Muscle layer of colon (tissue), 2 donors: ENCODE measurements at regions not wholly inside any gene's neighbourhood (a gene's known extent, or its start where the extent isn't known, plus 50 kb on each side); places are given as distances from the start of the nearest gene placed in this dataset.
"Not testable (repeated sequence)": the region's sequence is repeated elsewhere in the genome, so short reads cannot be mapped to it uniquely, and the experiment has no call there.

Source experiments
- H3K27ac ChIP-seq: one replicate; pipeline ENCODE4 v1.7.0; 2013; ENCODE audit warnings: low read depth, mild to moderate bottlenecking, low read length, moderate library complexity
- H3K27me3 ChIP-seq, 2 donors: one replicate each; pipeline ENCODE4 v1.7.0; 2013; ENCODE audit warnings: low read length in 2 of 2, mild to moderate bottlenecking in 2 of 2; ENCODE audit not compliant: insufficient read depth in 2 of 2, control insufficient read depth in 1 of 2
- H3K36me3 ChIP-seq: one replicate; pipeline ENCODE4 v1.7.0; 2013; ENCODE audit warnings: mild to moderate bottlenecking, low read length; ENCODE audit not compliant: insufficient read depth
- H3K4me1 ChIP-seq: one replicate; pipeline ENCODE4 v1.7.0; 2013; ENCODE audit warnings: mild to moderate bottlenecking, low read length; ENCODE audit not compliant: insufficient read depth
- H3K4me3 ChIP-seq, 2 donors: one replicate each; pipeline ENCODE4 v1.7.0; 2013; ENCODE audit warnings: low read length in 2 of 2, low read depth in 1 of 2, mild to moderate bottlenecking in 1 of 2, moderate library complexity in 1 of 2
- H3K9ac ChIP-seq: one replicate; pipeline ENCODE4 v1.7.0; 2013; ENCODE audit warnings: low read length
- H3K9me3 ChIP-seq: one replicate; pipeline ENCODE4 v1.7.0; 2013; ENCODE audit warnings: mild to moderate bottlenecking, low read length
- donor health status: abdominal sarcoma.
- donor health status: Adenocarcinoma of cecum.

DNA sequence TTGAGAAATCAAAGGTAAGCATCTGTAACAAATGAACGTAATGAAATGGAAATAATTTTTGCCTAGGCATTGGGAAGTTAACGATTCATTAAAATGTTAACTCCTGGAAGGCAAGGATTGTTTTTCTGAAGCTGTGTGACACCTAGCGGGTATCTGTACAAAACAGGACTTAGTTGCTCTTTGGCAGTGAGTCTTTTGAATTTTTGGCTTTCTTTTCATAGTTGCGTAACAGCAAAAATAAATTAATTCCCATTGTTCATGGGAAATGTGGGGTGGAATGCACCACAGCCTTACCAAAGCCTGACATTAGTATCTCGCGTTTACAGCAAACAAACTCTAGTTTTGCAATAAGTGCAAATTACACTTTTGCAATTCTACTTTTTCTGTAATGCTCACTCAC is 92.7 kb upstream of the DTNBP1 start:
- H3K4me3 ChIP-seq: no peak overlapping the region
- H3K27me3 ChIP-seq: no peaks in the 10 kb centered on the region
- no peak overlapping the region for H3K27ac ChIP-seq
- H3K4me1 ChIP-seq: no peaks in the 10 kb centered on the region
- H3K9me3 ChIP-seq: no peaks in the 10 kb centered on the region
- H3K36me3 ChIP-seq: no peaks in the 10 kb centered on the region
- no peak overlapping the region for H3K9ac ChIP-seq

DNA sequence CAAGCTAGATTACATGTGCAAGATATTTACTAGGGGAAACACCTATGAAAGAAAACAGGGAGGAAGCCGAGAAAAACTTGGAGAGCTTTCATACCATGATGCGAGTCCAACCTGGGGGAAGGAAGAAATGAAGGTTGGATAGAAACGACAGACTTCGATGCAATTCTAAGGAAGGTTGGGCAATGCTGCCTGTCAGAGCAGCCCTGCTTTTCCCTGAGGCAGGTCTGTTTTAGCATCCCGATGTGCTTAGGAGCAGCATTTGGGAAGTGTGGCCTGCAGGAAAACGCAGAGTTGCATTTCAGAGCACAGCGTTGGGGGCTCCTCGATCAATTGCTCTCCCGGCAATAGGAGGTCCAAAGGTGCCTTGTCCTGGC is 91.9 kb upstream of the DTNBP1 start:
- Histone ChIP-seq H3K4me3 (no peak overlapping the region), H3K27ac (no peak overlapping the region), H3K4me1 (no peaks in the 10 kb centered on the region), H3K9ac (no peak overlapping the region), H3K36me3 (no peaks in the 10 kb centered on the region), H3K27me3 (no peaks in the 10 kb centered on the region), H3K9me3 (no peaks in the 10 kb centered on the region)

DNA sequence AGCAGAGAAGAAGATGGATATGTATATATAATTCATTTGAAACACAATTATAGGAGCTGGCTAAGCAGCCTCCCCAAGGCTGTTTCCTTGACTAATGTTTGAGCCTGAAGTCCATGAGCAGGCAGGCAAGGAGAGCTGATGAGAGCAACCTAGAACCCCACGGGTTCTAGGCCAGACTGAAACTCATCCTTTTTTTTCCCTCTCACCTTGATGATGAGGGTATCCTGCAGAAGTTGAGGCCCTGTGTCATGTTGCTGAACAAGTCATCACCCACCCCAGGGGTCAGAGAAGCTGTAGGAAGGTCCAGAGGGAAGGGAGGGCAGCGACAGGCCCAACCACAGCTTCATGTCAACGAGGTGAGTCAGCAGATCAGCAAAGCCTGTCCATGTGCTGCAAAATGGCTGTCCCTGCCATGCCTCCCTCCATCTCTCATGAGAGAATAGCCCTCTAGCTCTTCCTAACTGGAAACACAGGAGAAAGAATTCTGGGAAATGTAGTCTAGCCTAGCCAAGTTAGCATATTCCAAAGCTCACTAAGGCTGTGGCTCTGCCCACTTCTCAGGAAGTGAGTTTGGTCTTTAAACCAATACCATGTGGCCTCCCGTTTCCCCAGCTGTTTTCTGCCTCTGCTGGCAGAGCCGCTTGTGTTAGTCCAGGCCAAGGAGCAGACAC is 91.3 kb upstream of the DTNBP1 start:
- no peak overlapping the region for H3K4me3 ChIP-seq
- no peak overlapping the region for H3K27ac ChIP-seq
- H3K27me3 ChIP-seq: no peaks in the 10 kb centered on the region
- no peak overlapping the region for H3K9ac ChIP-seq
- no peaks in the 10 kb centered on the region for H3K4me1 ChIP-seq
- no peaks in the 10 kb centered on the region for H3K9me3 ChIP-seq
- H3K36me3 ChIP-seq: no peaks in the 10 kb centered on the region

DNA sequence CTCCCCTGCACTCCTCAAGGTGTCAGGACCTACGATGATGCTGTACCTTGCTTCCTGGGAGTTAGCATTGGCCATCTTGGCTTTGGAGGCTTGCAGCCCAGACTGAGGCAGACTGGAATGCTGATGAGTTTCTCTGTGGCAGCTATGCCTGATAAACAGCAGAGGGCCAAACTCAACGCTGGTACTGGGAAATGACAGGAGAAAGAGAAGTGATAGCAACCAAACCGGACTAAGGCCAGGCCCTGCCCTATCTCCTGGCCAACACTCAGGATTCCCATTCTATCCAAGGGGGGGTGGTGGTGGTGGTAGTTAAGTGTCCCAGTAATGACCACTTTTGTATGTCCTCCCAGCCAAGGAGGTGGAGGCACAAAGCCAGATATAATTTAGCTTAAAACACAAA is 90.0 kb upstream of the DTNBP1 start:
- H3K36me3 ChIP-seq: no peaks in the 10 kb centered on the region
- H3K9ac ChIP-seq: no peak overlapping the region
- no peak overlapping the region for H3K27ac ChIP-seq
- H3K4me3 ChIP-seq: no peak overlapping the region
- no peaks in the 10 kb centered on the region for H3K4me1 ChIP-seq
- H3K27me3 ChIP-seq: no peaks in the 10 kb centered on the region
- no peaks in the 10 kb centered on the region for H3K9me3 ChIP-seq

DNA sequence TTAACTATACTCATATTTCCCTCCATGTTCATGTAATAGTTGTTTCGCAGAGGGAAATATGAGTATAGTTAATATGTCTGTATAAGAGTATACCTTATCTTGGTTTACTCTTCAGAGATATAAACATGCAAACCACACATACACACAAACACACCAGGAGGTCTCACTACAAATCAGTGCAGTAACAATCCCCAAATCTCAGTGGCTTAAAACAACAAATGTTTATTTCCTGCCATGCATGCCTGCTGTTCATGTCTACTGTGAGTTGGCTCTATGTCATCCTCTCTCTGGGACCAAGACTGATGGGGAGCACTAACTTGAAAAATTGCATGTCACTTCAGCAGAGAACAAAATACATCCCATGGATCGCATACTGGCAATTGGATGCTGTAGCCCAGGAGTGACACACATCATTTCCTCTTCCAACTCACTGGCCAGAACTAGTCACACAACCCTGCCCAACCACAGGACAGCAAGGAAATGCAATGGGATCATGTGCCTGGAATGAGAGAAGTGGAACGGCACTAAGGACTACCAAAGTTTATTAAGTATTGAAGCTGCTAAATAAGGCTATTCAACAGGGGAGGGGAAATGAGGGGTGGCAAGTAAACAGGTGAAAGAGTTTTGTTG is 89.0 kb upstream of the DTNBP1 start:
- Histone ChIP-seq H3K4me1 (no peaks in the 10 kb centered on the region), H3K27me3 (no peaks in the 10 kb centered on the region), H3K9ac (no peak overlapping the region), H3K36me3 (no peaks in the 10 kb centered on the region), H3K4me3 (no peak overlapping the region), H3K27ac (no peak overlapping the region), H3K9me3 (no peaks in the 10 kb centered on the region)

DNA sequence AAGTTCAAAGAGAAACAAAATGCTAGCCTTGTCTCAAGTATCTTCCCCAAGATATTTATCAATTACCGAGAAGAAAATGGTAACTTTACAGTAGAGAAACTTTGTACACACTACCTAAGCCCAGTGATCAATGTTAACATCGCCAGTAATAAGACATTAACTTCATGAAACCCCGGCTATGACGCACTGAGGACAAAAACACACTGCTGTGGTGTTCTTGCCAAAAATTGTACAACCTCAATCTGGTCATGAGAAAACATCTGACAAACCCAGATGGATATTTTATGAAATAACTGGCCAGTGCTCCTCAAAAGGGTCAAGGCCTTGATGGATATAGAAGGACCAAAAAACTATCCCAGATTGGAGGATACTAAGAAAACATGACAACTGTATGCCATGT is 85.5 kb upstream of the DTNBP1 start:
- Histone ChIP-seq H3K9ac (no peak overlapping the region), H3K27me3 (no peaks in the 10 kb centered on the region), H3K4me1 (no peaks in the 10 kb centered on the region), H3K9me3 (no peaks in the 10 kb centered on the region), H3K4me3 (no peak overlapping the region), H3K27ac (no peak overlapping the region), H3K36me3 (no peaks in the 10 kb centered on the region)

DNA sequence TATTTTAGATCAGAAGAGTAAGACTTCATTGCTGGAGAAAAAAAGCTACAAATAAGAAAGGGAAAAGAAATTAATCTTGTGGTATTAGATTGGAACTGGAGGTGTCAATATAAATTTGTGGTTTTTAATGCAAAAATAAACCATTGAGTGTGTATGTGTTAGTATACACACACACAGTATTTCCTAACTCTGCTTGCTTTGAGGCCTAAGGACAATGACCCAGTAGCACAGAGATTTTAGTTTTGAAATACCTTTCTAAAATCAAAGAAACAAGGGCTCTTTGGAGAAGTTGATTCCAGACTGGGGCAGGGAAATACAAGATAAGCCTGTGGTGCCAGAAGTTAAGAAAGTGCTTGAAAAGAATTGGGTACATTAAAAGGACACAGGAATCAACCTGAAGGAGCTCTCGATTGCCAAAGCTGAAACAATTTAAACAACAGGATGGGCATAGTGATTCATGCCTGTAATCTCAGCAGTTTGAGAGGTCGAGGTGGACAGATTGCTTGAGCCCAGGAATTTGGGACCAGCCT is 84.6 kb upstream of the DTNBP1 start:
- H3K9me3 ChIP-seq: no peaks in the 10 kb centered on the region
- no peaks in the 10 kb centered on the region for H3K4me1 ChIP-seq
- no peak overlapping the region for H3K9ac ChIP-seq
- H3K27me3 ChIP-seq: no peaks in the 10 kb centered on the region
- no peak overlapping the region for H3K4me3 ChIP-seq
- H3K36me3 ChIP-seq: no peaks in the 10 kb centered on the region
- H3K27ac ChIP-seq: no peak overlapping the region

DNA sequence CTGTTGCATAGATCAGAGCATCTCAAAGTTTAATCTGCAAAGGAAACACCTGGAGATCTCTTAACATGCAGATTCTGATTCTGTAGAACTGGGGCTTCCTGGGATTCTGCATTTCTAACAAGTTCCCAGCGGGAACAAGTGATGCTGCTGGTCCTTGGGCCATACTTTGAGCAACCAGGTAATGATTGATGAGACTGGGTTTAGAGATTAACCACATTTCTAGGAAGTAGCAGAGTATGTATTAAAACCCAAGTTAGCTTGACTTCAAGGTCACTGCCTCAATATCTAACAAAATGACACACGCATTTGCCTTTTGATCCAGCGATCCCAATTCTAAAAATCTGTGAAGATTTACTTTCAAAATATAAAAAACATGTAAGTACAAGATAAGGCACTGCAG is 83.0 kb upstream of the DTNBP1 start:
- Histone ChIP-seq H3K9me3 (no peaks in the 10 kb centered on the region), H3K9ac (no peak overlapping the region), H3K27me3 (no peaks in the 10 kb centered on the region), H3K4me1 (no peaks in the 10 kb centered on the region), H3K4me3 (no peak overlapping the region), H3K36me3 (no peaks in the 10 kb centered on the region), H3K27ac (no peak overlapping the region)

DNA sequence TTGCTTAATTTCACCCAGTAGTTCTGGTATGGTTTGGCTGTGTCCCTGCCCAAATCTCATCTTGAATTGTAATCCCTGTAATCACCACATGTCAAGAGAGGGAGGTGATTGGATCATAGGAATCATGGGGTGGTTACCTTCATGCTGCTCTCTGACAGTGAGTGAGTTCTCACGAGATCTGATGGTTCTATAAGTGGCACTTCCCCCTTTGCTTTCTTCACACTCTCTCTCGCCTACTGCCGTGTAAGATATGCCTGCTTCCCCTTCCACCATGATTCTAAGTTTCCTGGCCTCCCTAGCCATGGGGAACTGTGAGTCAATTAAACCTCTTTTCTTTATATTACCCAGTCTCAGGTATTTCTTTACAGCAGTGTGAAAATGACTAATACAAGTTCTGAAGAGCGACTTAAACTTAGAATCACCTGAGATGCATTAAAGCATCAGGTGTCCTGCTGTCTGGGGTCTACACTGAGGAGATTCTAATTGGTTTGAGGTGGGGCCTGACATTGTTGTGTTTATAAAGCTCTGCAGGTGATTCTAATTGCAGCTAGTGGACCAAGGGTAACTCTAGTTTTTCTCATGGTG is 82.1 kb upstream of the DTNBP1 start:
- no peak overlapping the region for H3K9ac ChIP-seq
- no peaks in the 10 kb centered on the region for H3K36me3 ChIP-seq
- no peak overlapping the region for H3K4me3 ChIP-seq
- H3K9me3 ChIP-seq: no peaks in the 10 kb centered on the region
- no peak overlapping the region for H3K27ac ChIP-seq
- no peaks in the 10 kb centered on the region for H3K4me1 ChIP-seq
- H3K27me3 ChIP-seq: no peaks in the 10 kb centered on the region

DNA sequence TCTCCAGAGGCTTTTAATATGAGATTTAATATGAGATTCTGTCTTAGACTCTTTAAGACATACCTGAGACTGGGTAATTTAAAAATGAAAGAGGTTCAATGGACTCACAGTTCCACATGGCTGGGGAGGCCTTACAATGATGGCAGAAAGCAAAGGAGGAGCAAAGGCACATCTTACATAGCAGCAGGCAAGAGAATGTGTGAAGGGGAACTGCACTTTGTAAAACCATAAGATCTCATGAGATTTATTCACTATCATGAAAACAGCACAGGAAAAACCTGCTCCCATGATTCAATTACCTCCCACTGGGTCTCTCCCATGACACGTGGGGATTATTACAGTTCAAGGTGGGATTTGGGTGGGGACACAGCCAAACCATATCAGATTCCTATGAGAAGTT is 79.2 kb upstream of the DTNBP1 start:
- not testable (repeated sequence) for H3K9ac ChIP-seq, H3K36me3 ChIP-seq, H3K9me3 ChIP-seq, H3K4me3 ChIP-seq, H3K27ac ChIP-seq, H3K27me3 ChIP-seq, H3K4me1 ChIP-seq

DNA sequence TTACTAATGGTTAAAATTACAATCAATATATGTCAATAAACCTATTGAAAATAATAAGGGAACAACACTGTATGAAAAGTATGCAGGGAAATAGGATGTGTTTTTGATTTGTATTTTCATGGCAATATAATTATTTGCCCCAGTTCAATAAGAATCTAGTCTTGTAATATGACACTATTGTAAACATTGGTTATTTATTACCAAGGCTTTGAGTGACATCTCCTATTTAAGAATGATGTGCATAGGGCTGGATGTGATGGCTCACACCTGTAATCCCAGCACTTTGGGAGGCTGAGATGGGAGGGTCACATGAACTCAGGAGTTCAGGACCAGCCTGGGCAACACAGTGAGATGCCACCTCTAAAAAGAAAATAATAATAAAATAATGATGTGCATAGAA is 78.6 kb upstream of the DTNBP1 start:
- no peaks in the 10 kb centered on the region for H3K4me1 ChIP-seq

DNA sequence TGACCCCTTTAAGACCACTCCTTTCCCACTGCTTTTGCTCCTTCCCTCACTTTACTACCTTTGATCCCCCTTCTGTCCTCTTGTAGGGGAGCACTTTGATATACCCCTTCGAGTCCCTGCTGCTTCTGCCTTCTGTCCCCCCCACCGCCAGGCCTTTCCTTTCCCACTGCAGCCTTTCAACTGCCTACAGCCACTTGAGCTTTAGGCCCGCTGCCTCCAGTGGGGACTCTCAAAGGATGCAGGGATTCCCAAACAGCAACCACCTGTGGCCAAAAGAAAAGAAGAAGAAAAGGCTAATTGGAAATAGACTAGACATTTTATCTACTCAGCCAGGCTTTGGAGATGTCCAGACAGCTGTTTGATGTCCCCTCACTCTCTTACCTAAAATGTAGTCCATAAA is 77.0 kb upstream of the DTNBP1 start:
- no peak overlapping the region for H3K4me3 ChIP-seq
- no peaks in the 10 kb centered on the region for H3K36me3 ChIP-seq
- H3K9ac ChIP-seq: no peak overlapping the region
- no peaks in the 10 kb centered on the region for H3K4me1 ChIP-seq
- H3K27ac ChIP-seq: no peak overlapping the region
- H3K9me3 ChIP-seq: no peaks in the 10 kb centered on the region
- no peaks in the 10 kb centered on the region for H3K27me3 ChIP-seq

More for the DNA sequence above, 78.6 kb upstream of the DTNBP1 start:
- Histone ChIP-seq H3K27ac (no peak overlapping the region), H3K9ac (no peak overlapping the region), H3K27me3 (no peaks in the 10 kb centered on the region), H3K36me3 (no peaks in the 10 kb centered on the region), H3K9me3 (no peaks in the 10 kb centered on the region), H3K4me3 (no peak overlapping the region)
